Activated T-helper 1 cell treated with anti-CD3 and anti-CD28 coated beads, Interleukin-12 subunit alpha, Interleukin-12 subunit beta, Interleukin-2, Interleukin-4 antibody, amounts not matched to agents 30 ng/mL and 10 ng/mL and 1 ng/mL, durations not matched to agents 14 hours and 24 hours and 36 hours (primary cell): ENCODE measurements at regions not wholly inside any gene's neighbourhood (a gene's known extent, or its start where the extent isn't known, plus 50 kb on each side); places are given as distances from the start of the nearest gene placed in this dataset.

Experiments used
- DNase-seq: peaks from one replicate; pipeline ENCODE4 v3.0.0; 2021; ENCODE audit warnings: low spot score
- H3K27ac Mint-ChIP-seq: one replicate; pipeline ENCODE4 v1.8.0; 2021; ENCODE audit warnings: mild to moderate bottlenecking, mixed read lengths
- H3K27me3 Mint-ChIP-seq: one replicate; pipeline ENCODE4 v1.8.0; 2022; ENCODE audit warnings: mild to moderate bottlenecking, moderate library complexity, mixed read lengths; ENCODE audit not compliant: insufficient read depth
- H3K36me3 Mint-ChIP-seq: one replicate; pipeline ENCODE4 v1.8.0; 2021; ENCODE audit warnings: low read depth, mixed read lengths
- H3K4me1 Mint-ChIP-seq: one replicate; pipeline ENCODE4 v1.8.0; 2021; ENCODE audit warnings: low read depth, mixed read lengths
- H3K4me3 Mint-ChIP-seq: one replicate; pipeline ENCODE4 v1.8.0; 2021; ENCODE audit warnings: mild to moderate bottlenecking, moderate library complexity, mixed read lengths
- H3K9me3 Mint-ChIP-seq: one replicate; pipeline ENCODE4 v1.8.0; 2021; ENCODE audit warnings: mixed read lengths
- intact Hi-C: fragments of 100-400 bp; cut with micrococcal nuclease; formaldehyde crosslinking; loops from one replicate; pipeline ENCODE4 v1.15.1; 2024

DNA sequence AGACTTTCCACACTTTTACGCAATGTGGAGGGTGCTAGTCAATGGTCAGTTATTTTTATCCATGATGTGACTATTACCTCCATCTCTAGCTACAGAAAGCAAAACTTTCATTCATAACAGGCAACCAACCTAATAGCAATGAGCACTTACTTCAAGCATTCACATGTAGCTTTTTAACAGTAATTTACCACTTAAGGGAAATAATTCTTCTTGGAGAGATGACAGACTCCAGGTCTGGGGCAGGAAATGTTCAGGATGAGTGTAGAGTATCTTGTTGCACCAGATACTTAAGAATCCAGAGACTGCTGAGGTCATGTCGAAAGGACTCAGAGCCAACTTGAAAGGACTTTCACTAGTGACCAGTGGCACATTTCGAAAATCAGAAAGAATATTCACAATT is 347.6 kb downstream of the CHRM3 start:
- H3K36me3 Mint-ChIP-seq: no peaks in the 10 kb centered on the region
- intact Hi-C loops: no loop called here
- H3K9me3 Mint-ChIP-seq: no peaks in the 10 kb centered on the region
- no peak overlapping the region for H3K4me3 Mint-ChIP-seq
- H3K27me3 Mint-ChIP-seq: no peaks in the 10 kb centered on the region
- peaks cover 5% of the 10 kb centered on the region for H3K4me1 Mint-ChIP-seq
- H3K27ac Mint-ChIP-seq: no peak overlapping the region
- no peak for DNase-seq

- DNase-seq: no peak
- Mint-ChIP-seq H3K9me3 (peaks cover 5% of the 10 kb centered on the region), H3K4me1 (peaks cover 10% of the 10 kb centered on the region), H3K4me3 (no peak overlapping the region), H3K27me3 (no peaks in the 10 kb centered on the region), H3K27ac (no peak overlapping the region), H3K36me3 (no peaks in the 10 kb centered on the region)
- intact Hi-C loops: no loop called here
Measured at GRCh38 chr1:239735111-239735510, 348.7 kb downstream of the CHRM3 start.

- H3K27me3 Mint-ChIP-seq: no peaks in the 10 kb centered on the region
- H3K36me3 Mint-ChIP-seq: no peaks in the 10 kb centered on the region
- no peak overlapping the region for H3K27ac Mint-ChIP-seq
- H3K9me3 Mint-ChIP-seq: peaks cover 12% of the 10 kb centered on the region
- H3K4me1 Mint-ChIP-seq: peaks cover 10% of the 10 kb centered on the region
- no peak for DNase-seq
- no peak overlapping the region for H3K4me3 Mint-ChIP-seq
- intact Hi-C loops: no loop called here
Measured at GRCh38 chr1:239736479-239736878, 350.1 kb downstream of the CHRM3 start.

DNA sequence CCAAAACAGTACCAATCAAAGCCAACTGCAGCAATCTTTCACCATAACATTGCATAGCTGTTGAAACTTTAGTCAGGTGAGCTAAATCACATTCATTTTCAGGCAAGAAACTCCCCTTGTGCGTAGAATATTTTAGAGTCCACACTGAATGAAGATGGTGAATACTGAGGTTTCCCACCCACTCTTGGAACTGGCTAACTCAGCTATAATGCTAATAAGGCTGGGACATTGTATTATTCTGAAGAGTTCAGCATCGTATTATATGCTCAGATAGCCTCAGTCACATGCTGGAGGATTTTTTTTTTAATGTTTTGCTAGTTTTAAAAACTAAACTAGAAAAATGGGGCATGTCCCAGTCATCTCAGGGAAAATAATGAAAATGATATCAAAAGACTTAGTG is 352.3 kb upstream of the FMN2 start:
- peaks cover 3% of the 10 kb centered on the region for H3K27me3 Mint-ChIP-seq
- no peak for DNase-seq
- peaks cover 12% of the 10 kb centered on the region for H3K9me3 Mint-ChIP-seq
- peaks cover 1% of the 10 kb centered on the region for H3K36me3 Mint-ChIP-seq
- intact Hi-C loops: no loop called here
- H3K27ac Mint-ChIP-seq: no peak overlapping the region
- H3K4me1 Mint-ChIP-seq: peaks cover 10% of the 10 kb centered on the region
- H3K4me3 Mint-ChIP-seq: no peak overlapping the region

- no peak for DNase-seq
- Mint-ChIP-seq H3K27me3 (peaks cover 5% of the 10 kb centered on the region), H3K36me3 (peaks cover 1% of the 10 kb centered on the region), H3K4me1 (peaks cover 8% of the 10 kb centered on the region), H3K27ac (no peak overlapping the region), H3K4me3 (no peak overlapping the region), H3K9me3 (peaks cover 12% of the 10 kb centered on the region)
- intact Hi-C loops: no loop called here
Measured at GRCh38 chr1:239739919-239740318, 351.8 kb upstream of the FMN2 start.

DNA sequence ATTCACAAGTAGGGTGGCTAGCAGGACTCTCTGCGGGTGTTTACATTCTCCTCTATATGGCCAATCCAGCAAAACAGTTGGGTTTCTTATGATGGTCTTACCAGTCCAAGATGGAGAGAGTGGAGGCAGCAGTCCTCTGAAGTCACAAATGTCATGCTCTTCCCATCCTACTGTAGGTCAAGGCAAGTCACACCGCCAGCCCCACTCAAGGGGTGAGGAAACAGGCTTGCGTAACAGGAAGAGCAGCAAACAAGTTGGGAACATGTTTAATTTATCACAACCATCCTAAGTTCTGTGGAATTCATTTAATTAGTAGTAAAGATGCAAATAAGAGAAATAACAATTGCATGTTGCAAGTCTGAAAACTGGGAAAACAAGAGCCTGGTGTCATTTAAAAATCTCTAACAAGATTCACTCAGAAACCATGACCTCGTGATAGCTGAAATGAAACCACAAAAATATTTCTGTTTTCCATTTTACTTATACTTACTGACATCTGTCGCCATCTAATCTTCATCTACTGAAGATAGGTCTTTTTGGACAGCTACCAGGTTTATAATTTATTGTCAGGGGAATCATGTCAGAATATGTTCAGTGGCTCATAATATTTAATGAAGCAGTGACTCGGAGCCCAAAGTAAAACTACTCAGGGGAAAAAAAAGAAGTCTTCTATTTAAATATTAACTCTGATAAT is 349.1 kb upstream of the FMN2 start:
- peaks cover 5% of the 10 kb centered on the region for H3K4me1 Mint-ChIP-seq
- H3K27ac Mint-ChIP-seq: no peak overlapping the region
- peaks cover 5% of the 10 kb centered on the region for H3K27me3 Mint-ChIP-seq
- no peak for DNase-seq
- H3K4me3 Mint-ChIP-seq: no peak overlapping the region
- H3K9me3 Mint-ChIP-seq: peaks cover 12% of the 10 kb centered on the region
- intact Hi-C loops: no loop called here
- peaks cover 1% of the 10 kb centered on the region for H3K36me3 Mint-ChIP-seq

GRCh38 chr1:239744851-239745250 is 346.8 kb upstream of the FMN2 start:
- no peak overlapping the region for H3K27ac Mint-ChIP-seq
- H3K9me3 Mint-ChIP-seq: peaks cover 10% of the 10 kb centered on the region
- H3K4me1 Mint-ChIP-seq: peaks cover 2% of the 10 kb centered on the region
- intact Hi-C loops: no loop called here
- no peak for DNase-seq
- H3K36me3 Mint-ChIP-seq: peaks cover 1% of the 10 kb centered on the region
- peaks cover 5% of the 10 kb centered on the region for H3K27me3 Mint-ChIP-seq
- H3K4me3 Mint-ChIP-seq: no peak overlapping the region

- Mint-ChIP-seq H3K36me3 (no peaks in the 10 kb centered on the region), H3K9me3 (no peaks in the 10 kb centered on the region), H3K4me1 (no peaks in the 10 kb centered on the region), H3K27ac (no peak overlapping the region), H3K4me3 (no peak overlapping the region), H3K27me3 (no peaks in the 10 kb centered on the region)
- intact Hi-C loops: no loop called here
- DNase-seq: no peak
Measured at GRCh38 chr1:239755107-239755912, 336.4 kb upstream of the FMN2 start.

DNA sequence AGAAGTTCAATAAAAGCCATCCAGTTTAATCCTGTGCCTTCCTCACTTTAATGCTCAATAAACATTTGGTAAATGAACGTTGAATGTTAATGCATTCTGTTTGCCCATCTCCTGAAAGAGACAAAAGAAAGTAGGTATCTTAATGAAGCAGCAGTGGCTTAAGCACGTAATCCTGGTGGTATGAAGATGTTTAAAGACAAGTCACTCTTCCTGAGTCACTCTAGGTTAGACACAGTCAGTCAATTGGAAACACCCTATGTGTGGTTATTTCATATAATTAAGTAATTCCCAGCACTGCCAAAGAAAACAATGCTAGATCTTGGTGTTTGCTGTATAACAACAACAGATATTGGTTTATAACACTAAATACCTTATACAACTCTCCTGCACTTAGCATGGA is 334.0 kb upstream of the FMN2 start:
- intact Hi-C loops: no loop called here
- H3K9me3 Mint-ChIP-seq: no peaks in the 10 kb centered on the region
- no peak overlapping the region for H3K4me3 Mint-ChIP-seq
- no peak overlapping the region for H3K27ac Mint-ChIP-seq
- peaks cover 3% of the 10 kb centered on the region for H3K27me3 Mint-ChIP-seq
- H3K4me1 Mint-ChIP-seq: no peaks in the 10 kb centered on the region
- H3K36me3 Mint-ChIP-seq: no peaks in the 10 kb centered on the region
- DNase-seq: no peak

DNA sequence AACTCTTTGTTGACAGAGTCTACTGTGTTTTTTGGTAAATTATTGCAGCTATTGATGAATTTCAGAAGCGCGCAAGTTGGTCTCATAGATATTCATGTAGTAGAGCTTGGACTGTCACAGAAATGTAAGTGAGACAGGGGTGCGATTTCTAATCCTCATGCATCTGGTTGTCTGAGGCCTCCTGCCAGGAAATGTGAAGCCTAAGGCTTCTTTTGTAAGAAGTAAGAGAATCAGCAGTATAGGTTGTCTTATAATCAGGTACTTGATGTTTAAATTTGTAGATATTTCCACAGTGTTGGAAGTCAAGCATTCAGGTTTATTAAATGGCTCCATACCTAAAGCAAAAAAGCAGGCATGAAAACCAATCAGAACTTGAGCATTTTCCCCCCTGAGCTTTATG is 332.9 kb upstream of the FMN2 start:
- Mint-ChIP-seq H3K4me3 (no peak overlapping the region), H3K27ac (no peak overlapping the region)

DNA sequence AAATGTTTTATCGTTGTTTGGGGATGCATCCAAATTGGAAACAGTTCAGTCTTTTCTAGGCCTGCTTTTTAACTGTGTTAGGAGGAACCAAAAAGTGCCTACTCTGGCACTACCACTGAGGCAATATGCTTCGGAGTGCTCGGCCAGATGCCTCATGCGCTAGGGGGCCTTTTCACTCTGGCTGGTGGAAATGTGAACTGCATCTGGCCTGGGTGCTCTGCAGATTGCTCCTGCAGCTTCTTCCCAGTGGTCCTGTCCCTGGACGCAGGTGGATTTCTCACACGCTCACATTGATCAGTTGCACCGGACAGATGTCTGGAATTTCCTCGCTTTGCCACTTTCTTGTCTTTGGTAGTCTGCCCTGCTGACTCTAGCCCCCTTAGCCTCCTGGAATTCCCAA is 330.2 kb upstream of the FMN2 start:
- Mint-ChIP-seq H3K36me3 (no peaks in the 10 kb centered on the region), H3K9me3 (no peaks in the 10 kb centered on the region), H3K4me1 (no peaks in the 10 kb centered on the region), H3K4me3 (no peak overlapping the region), H3K27ac (no peak overlapping the region), H3K27me3 (peaks cover 3% of the 10 kb centered on the region)
- intact Hi-C loops: no loop called here
- no peak for DNase-seq

More for the DNA sequence above, 332.9 kb upstream of the FMN2 start:
- Mint-ChIP-seq H3K27me3 (peaks cover 3% of the 10 kb centered on the region), H3K36me3 (no peaks in the 10 kb centered on the region), H3K4me1 (no peaks in the 10 kb centered on the region), H3K9me3 (no peaks in the 10 kb centered on the region)
- intact Hi-C loops: no loop called here
- DNase-seq: no peak

- Mint-ChIP-seq H3K27ac (no peak overlapping the region), H3K27me3 (peaks cover 5% of the 10 kb centered on the region), H3K9me3 (no peaks in the 10 kb centered on the region), H3K4me3 (no peak overlapping the region), H3K36me3 (no peaks in the 10 kb centered on the region), H3K4me1 (no peaks in the 10 kb centered on the region)
- no peak for DNase-seq
- intact Hi-C loops: no loop called here
Measured at GRCh38 chr1:239763850-239764249, 327.8 kb upstream of the FMN2 start.

- H3K4me1 Mint-ChIP-seq: no peaks in the 10 kb centered on the region
- H3K9me3 Mint-ChIP-seq: no peaks in the 10 kb centered on the region
- intact Hi-C loops: no loop called here
- no peaks in the 10 kb centered on the region for H3K36me3 Mint-ChIP-seq
- DNase-seq: no peak
- peaks cover 5% of the 10 kb centered on the region for H3K27me3 Mint-ChIP-seq
- no peak overlapping the region for H3K27ac Mint-ChIP-seq
- no peak overlapping the region for H3K4me3 Mint-ChIP-seq
Measured at GRCh38 chr1:239764546-239764945, 327.1 kb upstream of the FMN2 start.
